ENCODE measurements at regions not wholly inside any gene's neighbourhood (a gene's known extent, or its start where the extent isn't known, plus 50 kb on each side); places are given as distances from the start of the nearest gene placed in this dataset.
"Not testable (repeated sequence)": the region's sequence is repeated elsewhere in the genome, so short reads cannot be mapped to it uniquely, and the experiment has no call there.

DNA sequence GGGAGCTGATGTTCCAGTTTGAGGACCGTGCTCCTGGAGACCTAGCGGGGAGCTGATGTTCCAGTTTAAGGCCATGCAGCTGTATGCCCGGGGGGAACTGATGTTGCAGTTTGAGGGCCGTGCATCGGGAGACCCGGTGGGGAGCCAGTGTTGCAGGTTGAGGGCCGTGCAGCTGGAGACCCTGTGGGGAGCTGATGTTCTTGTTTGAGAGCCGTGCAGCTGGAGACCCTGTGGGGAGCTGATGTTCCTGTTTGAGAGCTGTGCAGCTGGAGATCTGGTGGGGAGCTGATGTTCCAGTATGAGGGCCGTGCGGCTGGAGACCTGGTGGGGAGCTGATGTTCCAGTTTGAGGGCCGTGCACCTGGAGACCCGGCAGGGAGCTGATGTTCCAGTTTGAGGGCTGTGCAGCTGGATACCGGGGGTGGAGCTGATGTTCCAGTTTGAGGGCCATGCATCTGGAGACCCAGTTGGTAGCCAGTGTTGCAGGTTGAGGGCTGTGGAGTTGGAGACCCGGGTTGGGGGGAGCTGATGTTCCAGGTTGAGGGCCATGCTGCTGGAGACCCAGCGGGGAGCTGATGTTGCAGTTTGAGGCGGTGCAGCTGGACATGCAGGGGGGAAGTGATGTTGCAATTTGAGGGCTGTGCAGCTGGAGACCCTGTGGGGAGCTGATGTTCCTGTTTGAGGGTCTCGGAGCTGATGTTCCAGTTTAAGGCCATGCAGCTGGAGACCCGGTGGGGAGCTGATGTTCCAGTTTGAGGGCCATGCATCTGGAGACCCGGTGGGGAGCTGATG is 64.4 kb upstream of the APOD start:
- TF ChIP-seq CTCF (conservative IDR thresholded peaks at IDR 0.05; ENCODE audit: low read depth, low read length); EZH2 (IDR thresholded peaks at IDR 0.05; ENCODE audit: borderline replicate concordance, low read depth, low read length, poor library complexity, severe bottlenecking): not testable (repeated sequence)

Measured in A673 (cell line).